GM18507 (cell line): ENCODE measurements at regions not wholly inside any gene's neighbourhood (a gene's known extent, or its start where the extent isn't known, plus 50 kb on each side); places are given as distances from the start of the nearest gene placed in this dataset.
"Not testable (repeated sequence)": the region's sequence is repeated elsewhere in the genome, so short reads cannot be mapped to it uniquely, and the experiment has no call there.

Source experiments
- DNase-seq: peaks from one replicate; pipeline ENCODE4 v3.0.0; 2011; ENCODE audit warnings: low read depth; ENCODE audit not compliant: insufficient read length; ENCODE audit errors: extremely low spot score
- FAIRE-seq: peaks from 2 replicates; lab custom pipeline; 2011; peaks lifted over from hg19 to GRCh38; lab: Jason Lieb, UNC

DNA sequence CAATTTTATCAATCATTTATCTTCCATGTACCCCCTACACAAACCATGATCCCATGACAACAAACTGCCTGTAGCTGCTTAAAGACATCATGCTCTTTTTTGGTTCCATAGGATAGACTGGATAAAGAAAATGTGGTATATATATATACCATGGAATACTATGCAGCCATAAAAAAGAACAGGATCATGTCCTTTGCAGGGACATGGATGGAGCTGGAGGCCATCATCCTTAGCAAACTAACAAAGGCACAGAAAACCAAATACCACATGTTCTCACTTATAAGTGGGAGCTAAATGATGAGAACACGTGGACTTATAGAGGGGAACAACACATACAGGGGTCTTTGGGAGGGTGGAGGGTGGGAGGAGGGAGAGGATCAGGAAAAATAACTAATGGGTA, 577.2 kb downstream of the KCNJ2 start:
- DNase-seq, FAIRE-seq: not testable (repeated sequence)

DNA sequence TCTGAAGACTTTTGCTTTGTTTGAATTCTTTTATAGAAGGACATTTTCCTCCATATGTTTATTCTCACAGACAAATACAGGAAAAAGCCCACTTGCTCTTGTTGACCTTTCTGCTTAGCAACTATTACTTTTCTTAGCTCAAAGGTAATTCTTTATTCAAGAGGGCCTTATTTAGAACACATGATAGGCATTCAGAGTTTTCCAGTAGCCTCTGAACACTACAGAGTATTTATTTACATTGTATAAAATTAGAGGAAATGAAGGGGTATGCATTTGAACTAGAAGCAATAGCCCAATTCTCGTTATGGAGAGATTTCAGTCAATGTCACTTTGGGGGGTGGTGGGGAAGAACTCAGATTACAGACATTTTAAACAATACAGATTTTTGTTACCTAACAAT, 581.7 kb downstream of the KCNJ2 start:
- FAIRE-seq (no peak), DNase-seq (no peak)

DNA sequence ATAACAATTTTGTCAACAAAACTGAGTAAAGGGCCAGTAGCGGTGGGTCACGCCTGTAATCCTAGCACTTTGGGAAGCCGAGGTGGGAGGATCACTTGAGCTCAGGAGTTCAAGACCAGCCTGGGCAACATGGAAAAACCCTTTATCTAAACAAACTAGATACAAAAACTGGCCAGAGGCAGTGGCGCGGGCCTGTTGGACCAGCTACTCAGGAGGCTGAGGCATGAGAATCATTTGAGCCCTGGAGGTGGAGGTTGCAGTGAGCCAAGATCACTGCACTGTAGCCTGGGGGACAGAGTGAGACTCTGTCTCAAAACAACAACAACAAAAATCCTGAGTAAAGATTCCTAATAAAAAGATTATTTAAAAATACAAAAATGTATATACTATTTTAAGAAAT, 583.1 kb downstream of the KCNJ2 start:
- not testable (repeated sequence) for FAIRE-seq, DNase-seq

DNA sequence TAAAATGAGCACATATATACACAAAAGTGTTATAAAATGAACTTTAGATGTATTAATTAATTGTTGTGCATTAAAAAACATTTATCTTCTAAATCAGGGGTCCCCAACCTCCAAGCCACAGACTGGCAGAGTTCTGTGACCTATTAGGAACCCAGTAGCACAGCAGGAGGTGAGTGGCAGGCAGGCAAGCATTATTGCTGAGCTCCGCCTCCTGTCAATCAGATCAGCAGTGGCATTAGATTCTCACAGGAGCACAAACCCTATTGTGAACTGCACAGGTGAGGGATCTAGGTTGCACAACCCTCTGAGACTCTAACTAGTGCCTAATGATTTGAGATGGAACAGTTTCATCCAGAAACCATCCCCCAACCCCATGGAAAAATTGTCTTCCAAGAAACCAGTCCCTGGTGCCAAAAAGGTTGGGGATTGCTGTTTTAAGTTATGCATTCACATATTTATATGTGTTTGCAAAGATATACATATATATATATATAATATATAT, 583.7 kb downstream of the KCNJ2 start:
- FAIRE-seq, result no peak
- DNase-seq, result no peak

DNA sequence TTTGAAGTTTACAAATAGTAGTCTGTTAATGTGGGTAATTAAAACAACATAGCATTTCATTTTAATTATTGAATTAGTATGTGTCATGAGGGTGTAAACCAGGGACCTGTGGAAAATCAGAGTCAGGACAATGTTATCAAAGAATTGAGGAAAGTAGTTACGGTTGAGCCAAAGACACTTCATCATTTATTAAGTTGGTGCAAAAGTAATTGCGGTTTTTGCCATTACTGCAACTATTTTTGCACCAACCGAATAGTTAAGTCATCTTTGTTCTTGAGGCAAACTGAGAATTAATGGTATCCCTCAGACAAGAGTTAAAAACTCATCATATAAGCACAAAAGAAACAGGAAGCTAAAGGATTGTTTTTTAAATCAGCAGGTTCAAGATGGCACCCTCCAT, 593.7 kb downstream of the KCNJ2 start:
- FAIRE-seq (no peak), DNase-seq (no peak)

DNA sequence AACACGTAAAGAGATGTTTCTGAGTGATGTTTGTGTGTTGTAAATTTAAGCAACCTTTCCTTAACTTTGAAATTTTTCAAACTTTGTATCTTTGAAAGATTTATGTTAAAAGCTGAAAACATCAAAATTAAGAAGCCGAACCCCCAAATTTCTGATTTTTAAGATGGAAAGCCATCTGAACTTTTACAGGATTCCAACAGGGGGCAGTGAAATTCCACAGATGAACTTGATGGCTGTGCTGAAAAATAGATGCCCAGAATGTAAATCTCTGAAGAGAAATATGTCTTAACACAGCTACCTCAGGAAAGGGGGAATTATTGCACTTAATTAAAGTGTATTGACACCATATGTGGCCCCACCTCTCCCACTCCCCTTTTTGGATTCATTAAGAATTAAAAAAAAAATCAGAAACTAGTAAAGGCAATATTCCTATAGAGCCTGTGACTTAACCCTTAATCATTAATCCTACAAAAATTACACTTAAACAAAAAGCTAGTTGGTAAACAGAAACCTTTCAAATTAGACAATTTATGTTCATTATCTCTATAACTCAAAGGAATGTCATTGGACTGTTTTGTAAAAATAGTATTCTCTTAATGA, 597.9 kb downstream of the KCNJ2 start:
- DNase-seq (no peak), FAIRE-seq (no peak)

DNA sequence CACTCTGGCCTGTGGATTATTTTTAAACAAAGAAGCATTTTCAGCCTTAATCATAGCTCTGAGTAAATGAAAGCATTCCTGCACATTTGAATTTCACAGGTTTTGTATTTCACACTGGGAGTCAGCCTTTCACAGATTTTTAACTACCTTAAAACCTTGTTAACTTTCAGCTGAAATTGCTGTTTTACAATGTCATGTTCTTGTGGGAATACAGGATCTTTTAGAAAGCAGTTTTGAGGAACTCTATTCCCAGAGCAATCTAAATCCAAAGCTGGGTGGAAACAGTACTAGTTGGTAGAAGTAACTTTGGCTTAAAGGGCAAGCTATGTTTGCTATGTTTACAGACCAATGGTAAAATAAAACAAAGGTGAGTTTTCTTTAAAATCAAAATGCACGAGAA, 600.6 kb downstream of the KCNJ2 start:
- DNase-seq, result no peak
- FAIRE-seq, result no peak

DNA sequence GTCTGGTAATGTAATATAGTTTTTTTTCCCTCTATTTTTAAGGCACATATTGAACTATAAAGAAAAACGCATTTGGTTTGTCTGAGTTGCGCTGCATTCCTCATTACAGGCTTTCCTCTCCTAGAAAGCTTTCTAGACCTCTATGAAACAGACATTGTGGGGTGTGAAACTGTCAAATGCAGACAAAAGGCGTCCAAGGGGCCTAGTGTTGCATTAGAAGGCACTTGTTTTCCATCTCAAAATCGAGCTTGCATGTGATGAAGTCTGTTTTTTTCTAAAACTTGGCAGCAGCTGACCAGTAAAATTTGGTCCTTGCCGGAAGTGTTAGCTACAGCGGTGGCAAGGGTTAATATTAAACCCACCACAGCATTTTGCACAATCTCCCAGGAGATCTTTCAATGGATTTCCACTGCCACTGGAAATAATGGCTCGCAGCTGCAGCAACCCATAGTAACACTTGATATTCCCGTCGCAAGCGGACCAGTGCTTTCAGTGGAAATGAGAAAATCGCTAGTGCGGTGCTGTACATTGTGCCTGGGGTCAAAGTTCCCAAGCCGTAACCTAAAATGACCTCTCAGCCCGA, 602.6 kb downstream of the KCNJ2 start:
- DNase-seq (no peak), FAIRE-seq (no peak)

DNA sequence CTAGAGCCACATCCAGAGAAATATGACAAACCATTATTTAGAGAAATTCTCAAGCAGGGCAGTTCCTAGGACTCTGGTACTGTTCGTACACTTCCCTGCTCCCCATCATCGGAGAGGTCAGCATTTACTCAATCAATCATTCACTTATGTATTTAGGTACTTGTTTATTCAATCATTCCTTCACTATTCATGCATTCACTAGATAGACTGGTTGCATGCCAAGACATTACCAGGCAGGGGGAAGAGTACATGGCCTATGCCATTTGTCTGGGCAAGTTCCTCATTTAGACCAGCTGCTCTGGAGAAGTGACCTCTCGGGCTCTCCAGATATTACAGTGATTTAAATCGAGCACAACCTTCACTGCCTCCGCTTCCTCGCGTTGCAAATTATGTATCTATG, 603.4 kb downstream of the KCNJ2 start:
- FAIRE-seq (no peak), DNase-seq (no peak)

DNA sequence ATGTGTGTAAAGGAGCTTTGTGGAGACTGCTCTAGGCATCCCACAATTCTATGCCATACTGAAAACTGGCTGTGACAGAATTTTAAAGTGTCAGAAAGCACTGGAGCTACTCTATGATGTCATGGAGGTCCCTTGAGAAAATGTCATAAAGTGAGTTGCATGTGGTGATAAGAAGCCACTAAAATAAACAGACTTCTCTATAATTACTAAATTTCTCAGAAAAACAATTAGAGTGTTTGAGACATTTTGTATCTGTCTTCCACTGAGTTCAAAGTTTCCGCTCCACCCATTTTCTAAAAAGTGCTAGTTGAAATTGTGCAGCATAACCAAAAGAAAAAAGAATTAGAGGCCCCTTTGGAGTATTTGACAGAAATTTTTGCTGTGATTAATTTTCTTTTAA, 603.9 kb downstream of the KCNJ2 start:
- DNase-seq (no peak), FAIRE-seq (no peak)

DNA sequence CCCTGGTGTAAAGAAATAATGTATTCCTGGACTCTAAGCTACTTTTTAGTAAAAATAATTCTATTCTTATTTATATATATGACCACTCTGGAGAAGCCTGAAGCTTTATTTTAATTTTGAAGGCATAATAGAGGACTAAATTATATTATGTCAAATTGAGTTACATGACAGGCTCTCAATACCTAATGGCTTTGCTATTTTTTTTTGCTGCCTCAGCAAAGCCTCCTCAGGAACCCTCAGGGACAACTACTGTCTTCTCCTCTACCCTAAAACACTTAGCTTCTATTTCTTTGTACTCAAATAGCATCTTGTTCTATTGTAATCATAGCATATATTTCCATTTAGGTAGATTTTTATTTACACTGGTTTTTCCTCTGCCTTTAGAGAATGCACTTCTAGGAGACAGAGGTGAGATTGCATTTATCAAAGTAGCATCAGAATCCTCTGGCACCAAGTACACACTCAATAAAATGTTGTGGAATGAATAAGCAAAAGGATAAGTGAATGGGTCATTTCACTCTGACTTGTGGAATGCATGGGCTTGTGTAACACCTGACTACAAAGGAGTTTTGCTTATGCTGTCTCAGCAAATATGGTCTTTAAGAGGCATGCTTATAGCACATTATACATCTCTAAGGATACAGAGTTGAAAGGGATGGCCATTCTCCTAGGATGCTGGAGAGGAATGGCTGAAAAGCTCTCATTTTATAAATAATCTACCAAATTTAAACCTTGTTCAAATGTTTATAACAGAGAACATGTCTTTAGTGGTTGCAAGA, 605.2 kb downstream of the KCNJ2 start:
- DNase-seq (no peak), FAIRE-seq (no peak)

DNA sequence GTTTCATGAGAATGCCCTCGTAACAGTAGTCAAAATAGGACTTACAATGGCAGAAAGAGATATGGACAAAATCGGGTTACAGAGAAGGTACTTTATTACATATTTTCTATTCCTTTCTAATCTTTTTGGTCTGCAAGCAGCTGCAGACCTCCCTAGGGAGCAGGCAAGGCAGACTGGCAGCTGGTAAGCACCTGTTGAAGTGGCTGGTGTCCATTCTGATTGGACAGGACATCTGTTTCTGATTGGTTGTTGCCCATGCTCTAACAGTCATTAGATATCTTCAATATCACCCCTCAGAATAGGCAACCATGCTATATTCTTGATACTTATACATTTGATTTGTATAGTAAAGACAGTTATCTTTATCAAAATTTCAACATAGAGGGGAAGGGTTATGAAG, 606.3 kb downstream of the KCNJ2 start:
- FAIRE-seq (no peak), DNase-seq (no peak)

DNA sequence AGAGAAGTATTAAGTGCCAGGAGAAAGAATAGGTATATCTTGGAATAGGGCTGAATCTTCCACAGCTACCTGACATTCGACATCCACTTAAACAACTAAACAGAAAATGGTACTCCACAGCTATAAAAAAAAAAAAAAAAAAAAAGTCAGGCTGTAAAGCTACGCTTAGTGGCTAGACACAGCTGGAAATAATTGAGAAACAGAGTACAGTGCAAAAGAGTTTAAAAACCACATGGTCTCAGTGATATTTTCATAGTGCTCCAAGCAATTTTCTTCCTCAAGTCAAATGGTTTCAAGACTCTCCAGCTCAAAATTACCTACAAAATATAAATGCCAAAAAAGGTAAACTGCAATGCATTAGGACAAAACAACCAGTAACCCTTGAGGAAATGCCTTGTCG, 607.1 kb downstream of the KCNJ2 start:
- FAIRE-seq (no peak), DNase-seq (no peak)

DNA sequence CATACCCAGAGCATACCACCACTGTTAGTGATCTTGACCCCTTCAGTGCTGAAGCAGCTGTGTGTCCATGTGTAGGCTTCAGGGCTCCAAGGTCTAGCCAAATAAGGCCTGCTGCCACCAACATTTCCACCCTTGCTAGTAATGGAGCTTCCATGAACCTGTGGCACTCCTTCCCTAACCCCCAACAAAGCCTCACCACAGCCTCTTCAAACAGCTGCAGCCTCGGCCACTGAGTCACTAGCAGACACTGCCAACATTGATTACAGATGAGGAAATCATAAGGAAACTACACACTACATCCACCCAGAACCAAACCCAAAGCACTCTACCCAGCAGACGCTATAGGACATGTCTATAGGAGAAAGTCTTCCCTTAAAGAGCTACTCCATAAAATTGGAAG, 610.7 kb downstream of the KCNJ2 start:
- FAIRE-seq, result no peak
- DNase-seq, result no peak

DNA sequence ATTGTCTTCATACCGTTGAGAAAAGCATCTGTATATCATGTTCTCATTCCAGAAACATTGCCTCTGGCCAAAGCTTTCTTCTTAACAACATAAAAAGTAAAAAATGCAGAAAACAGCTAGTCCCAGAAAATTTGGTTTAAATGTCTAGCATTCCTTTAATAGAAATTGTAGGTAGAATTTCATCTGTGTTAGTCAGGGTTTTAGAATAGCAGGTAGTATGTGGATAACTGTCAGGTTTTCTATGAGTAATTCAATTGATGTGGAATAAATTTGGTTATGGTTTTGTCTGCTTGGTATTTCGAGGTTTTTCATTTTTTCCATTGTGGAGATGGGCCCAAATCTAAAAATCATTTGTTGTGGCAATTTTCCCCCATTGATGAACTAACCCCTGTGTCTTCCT, 616.7 kb downstream of the KCNJ2 start:
- FAIRE-seq (no peak), DNase-seq (no peak)

DNA sequence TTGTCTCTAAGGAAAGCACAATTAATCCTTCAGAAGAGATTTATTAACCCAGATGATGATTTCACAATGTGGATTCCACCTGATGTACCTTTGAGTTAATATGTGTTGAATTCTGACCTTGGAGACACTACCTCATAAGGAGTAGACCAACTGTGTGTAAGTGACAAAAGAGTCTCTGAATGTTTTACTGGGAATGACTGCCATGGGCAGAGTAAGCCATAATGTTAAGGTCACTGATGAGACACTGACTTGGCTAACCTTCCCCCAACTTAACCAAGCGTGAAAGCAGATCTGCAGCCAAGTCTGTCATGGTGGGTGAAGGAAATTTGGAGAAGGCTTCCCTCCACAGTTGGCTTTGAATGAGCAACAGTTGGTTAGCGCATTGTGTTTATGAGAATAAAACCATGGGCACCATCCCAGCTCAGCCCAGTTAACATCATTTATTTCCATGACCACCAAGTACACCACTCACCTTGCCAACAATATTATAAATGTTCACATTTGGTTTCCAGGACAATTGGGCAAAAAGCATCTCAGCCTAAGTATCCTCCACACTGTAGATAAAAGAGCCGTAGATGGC, 618.5 kb downstream of the KCNJ2 start:
- FAIRE-seq, result no peak
- DNase-seq, result no peak

DNA sequence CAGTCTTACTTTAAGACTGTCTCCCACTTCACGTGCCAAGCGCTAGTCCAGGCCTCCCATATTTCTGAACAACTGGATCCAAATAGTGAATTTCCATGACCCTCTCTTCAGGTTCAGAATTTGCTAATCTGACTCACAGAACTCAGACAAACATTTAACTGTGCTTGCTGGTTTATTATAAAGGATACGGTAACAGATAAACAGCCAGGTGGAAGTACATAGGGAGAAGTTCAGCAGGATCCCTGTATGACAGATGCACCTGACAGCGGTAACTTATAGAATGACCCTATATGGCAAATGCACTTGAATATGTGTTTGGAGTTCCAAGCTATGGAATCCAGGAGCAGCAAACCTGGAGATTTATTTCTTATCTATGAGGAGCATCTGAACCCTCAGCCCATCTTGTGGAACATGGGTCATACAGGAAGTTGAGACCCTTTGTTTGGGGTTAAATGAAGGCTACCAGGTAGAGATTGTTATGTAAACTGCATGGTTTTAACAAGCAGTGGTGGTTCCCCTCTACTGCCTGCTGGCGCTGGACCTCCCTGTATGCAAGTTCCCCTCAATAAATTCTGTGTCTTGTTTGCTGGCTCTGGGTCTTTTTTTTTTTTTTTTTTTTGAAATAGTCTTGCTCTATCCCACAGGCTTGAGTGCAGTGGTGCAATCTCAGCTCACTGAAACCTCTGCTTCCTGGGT, 622.6 kb downstream of the KCNJ2 start:
- DNase-seq, result no peak
- no peak for FAIRE-seq

DNA sequence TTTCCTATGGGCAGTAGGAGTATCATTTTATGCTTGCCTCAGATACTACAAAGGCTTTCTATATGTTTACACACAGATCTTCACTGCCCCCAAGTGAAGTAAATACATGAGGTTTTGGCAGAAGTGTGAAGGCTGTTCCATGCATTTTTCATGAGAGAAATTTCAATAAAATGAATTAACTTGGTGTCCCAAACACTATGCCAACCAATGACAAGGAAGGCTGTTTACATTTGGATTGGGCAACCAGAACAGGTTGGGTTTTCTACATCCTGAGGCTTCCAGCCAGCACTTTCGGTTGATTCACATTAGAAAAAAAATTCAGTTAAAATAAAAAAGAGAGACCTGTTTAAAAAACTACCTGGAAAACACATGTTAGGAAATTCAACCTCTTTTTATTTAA, 625.4 kb downstream of the KCNJ2 start:
- DNase-seq, result no peak
- no peak for FAIRE-seq

DNA sequence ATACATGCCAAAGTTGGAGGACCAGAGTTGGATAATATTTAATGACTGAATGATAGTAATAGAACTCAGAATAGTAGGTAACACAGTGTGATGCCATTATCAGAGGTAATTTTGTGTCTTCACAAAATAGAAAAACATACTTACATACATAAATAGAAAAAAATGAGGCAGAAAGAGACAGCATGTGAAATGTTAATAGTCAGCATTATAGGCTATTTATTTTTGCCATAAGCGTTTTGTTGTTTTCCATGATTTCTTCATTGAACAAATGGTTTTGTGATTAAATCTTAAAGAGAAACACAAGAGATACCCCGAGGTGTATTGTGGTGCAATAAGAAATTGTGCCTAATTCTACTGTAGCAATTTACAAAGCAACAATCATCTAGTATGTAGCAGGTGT, 626.3 kb downstream of the KCNJ2 start:
- FAIRE-seq (no peak), DNase-seq (no peak)

DNA sequence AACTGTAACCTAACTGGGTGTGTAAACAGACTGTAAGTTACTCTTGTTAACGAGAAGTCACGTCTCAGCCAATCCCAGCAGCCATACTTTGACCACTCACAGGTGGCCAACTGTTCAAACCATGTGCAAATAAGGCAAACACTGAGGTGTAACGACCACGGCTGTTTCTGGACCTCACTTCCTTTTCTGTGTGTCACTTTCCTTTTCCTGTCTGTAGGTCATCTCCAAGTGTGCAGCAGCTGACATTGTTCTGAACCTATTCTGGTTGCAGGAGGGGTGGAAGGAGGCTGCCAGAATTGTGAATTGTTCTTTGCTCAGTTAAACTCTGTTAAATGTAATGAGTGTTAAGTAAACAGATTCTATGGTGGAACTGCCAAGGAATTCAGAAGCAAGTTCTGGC, 627.4 kb downstream of the KCNJ2 start:
- no peak for FAIRE-seq

More for the DNA sequence above, 627.4 kb downstream of the KCNJ2 start:
- DNase-seq, result no peak
